OCI-M2 (cell line): ENCODE measurements at regions not wholly inside any gene's neighbourhood (a gene's known extent, or its start where the extent isn't known, plus 50 kb on each side); places are given as distances from the start of the nearest gene placed in this dataset.
A peak's percentile ranks its signal among the peaks of the same experiment; 100 is the strongest.
"Not testable (repeated sequence)": the region's sequence is repeated elsewhere in the genome, so short reads cannot be mapped to it uniquely, and the experiment has no call there.

ENCODE experiments used
- DNase-seq: peaks from one replicate; lab custom pipeline; 2025; ENCODE audit not compliant: unreplicated experiment; lab: John Stamatoyannopoulos, UW

- DNase-seq: no peak
These were observed 1715.4 kb downstream of the BRINP3 start for GRCh38 chr1:188762166-188762743.

GRCh38 chr1:188763541-188763940, 1714.1 kb downstream of the BRINP3 start:
- no peak for DNase-seq

- no peak for DNase-seq
These were observed 1708.5 kb downstream of the BRINP3 start for GRCh38 chr1:188769181-188769580.

- no peak for DNase-seq
These were observed 1707.7 kb downstream of the BRINP3 start for GRCh38 chr1:188769936-188770335.

GRCh38 chr1:188778578-188778977, 1699.1 kb downstream of the BRINP3 start:
- no peak for DNase-seq

- DNase-seq: peak; percentile 31
These were observed 1695.3 kb downstream of the BRINP3 start for GRCh38 chr1:188782220-188782841.

GRCh38 chr1:188794969-188795368, 1682.7 kb downstream of the BRINP3 start:
- DNase-seq: no peak

GRCh38 chr1:188812153-188812552, 1665.5 kb downstream of the BRINP3 start:
- DNase-seq: not testable (repeated sequence)

- not testable (repeated sequence) for DNase-seq
These were observed 1664.7 kb downstream of the BRINP3 start for GRCh38 chr1:188812836-188813573.

GRCh38 chr1:188817814-188818213, 1659.8 kb downstream of the BRINP3 start:
- no peak for DNase-seq

GRCh38 chr1:188822248-188822647, 1655.4 kb downstream of the BRINP3 start:
- no peak for DNase-seq

GRCh38 chr1:188825471-188825870, 1652.2 kb downstream of the BRINP3 start:
- no peak for DNase-seq

- no peak for DNase-seq
These were observed 1650.9 kb downstream of the BRINP3 start for GRCh38 chr1:188826800-188827199.

- DNase-seq: no peak
These were observed 1650.3 kb downstream of the BRINP3 start for GRCh38 chr1:188827400-188827799.

- DNase-seq: not testable (repeated sequence)
These were observed 1636.5 kb downstream of the BRINP3 start for GRCh38 chr1:188841111-188841696.

- no peak for DNase-seq
These were observed 1631.2 kb downstream of the BRINP3 start for GRCh38 chr1:188846468-188846867.

- no peak for DNase-seq
These were observed 1620.1 kb downstream of the BRINP3 start for GRCh38 chr1:188857526-188858087.

GRCh38 chr1:188867614-188868013, 1610.0 kb downstream of the BRINP3 start:
- no peak for DNase-seq

- no peak for DNase-seq
These were observed 1606.5 kb downstream of the BRINP3 start for GRCh38 chr1:188871164-188871563.

- DNase-seq: no peak
These were observed 1605.3 kb downstream of the BRINP3 start for GRCh38 chr1:188872376-188872775.

- no peak for DNase-seq
These were observed 1600.0 kb downstream of the BRINP3 start for GRCh38 chr1:188877668-188878067.

- no peak for DNase-seq
These were observed 1589.3 kb downstream of the BRINP3 start for GRCh38 chr1:188888386-188888785.
